ENCODE measurements at regions not wholly inside any gene's neighbourhood (a gene's known extent, or its start where the extent isn't known, plus 50 kb on each side); places are given as distances from the start of the nearest gene placed in this dataset.

GRCh38 chrX:87736576-87736975, 219.0 kb downstream of the KLHL4 start:
- TF ChIP-seq POLR2AphosphoS5 (IDR thresholded peaks at IDR 0.05), result no peak
- no peak for TF ChIP-seq CTCF (IDR thresholded peaks at IDR 0.05)
- no peak for TF ChIP-seq EP300 (IDR thresholded peaks at IDR 0.05; ENCODE audit: low read depth)
